ENCODE measurements at regions not wholly inside any gene's neighbourhood (a gene's known extent, or its start where the extent isn't known, plus 50 kb on each side); places are given as distances from the start of the nearest gene placed in this dataset.

DNA sequence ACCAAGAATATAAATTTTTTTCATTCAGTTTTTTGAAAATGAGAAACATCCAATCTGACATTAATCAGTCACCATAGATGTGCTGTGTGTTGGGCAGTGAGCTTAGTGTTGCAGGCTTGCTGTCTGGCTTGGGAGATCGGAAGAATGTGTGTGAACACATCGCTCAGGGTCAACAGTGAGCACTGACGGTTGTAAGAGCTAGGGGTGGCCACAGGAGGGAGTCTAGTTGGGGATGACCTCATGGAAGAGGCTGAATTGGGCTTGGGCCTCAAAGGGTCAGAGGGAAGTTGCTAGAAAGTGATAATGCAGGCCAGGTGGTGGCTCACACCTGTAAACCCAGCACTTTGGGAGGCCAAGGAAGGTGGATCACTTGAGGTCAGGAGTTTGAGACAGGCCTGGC, 375.4 kb downstream of the DDX10 start:
- H3K9me3 ChIP-seq = no peaks in the 10 kb centered on the region
- no peaks in the 10 kb centered on the region for H3K36me3 ChIP-seq (replicated peaks in 1 of 2; ENCODE audit: control insufficient read depth in 1 of 2, insufficient read depth in 2 of 2, low read length in 1 of 2)
- H3K9ac ChIP-seq = no peak overlapping the region
- no peak overlapping the region for H2AFZ ChIP-seq (ENCODE audit: low read depth)
- no peaks in the 10 kb centered on the region for H4K20me1 ChIP-seq (ENCODE audit: insufficient read depth)
- DNase-seq = peak; percentile 4
- no peaks in the 10 kb centered on the region for H3K27me3 ChIP-seq (ENCODE audit: insufficient read depth)
- H3K4me1 ChIP-seq (ENCODE audit: control insufficient read depth in 1 of 2, insufficient read depth in 2 of 2, low read depth in 1 of 2, low read length in 1 of 2) = peaks cover 0 to 37% of the 10 kb centered on the region in 2 experiments; a peak in 3 of 4 replicates
- peaks cover 32% of the 10 kb centered on the region for H3F3A ChIP-seq (replicated peaks; ENCODE audit: insufficient read depth)
- no peak overlapping the region for H3K4me2 ChIP-seq
- ChIA-PET CTCF (interaction anchor here (1.1 to 1.6 kb wide), 2 partner anchors 343 to 824 kb away, joined by 3 to 4 read pairs; no protein-coding TSS in a partner anchor), POLR2A (no interaction called here)
- WGBS (ENCODE audit: low lambda C conversion rate) = 89% methylated on average over 3 of the region's 3 CpGs
- no peak overlapping the region for H3K4me3 ChIP-seq (ENCODE audit: low read depth in 2 of 2, low read length in 1 of 2)
- H3K27ac ChIP-seq (ENCODE audit: low read depth in 2 of 2, low read length in 1 of 2) = no peak overlapping the region
- no peaks in the 10 kb centered on the region for H3K79me2 ChIP-seq (ENCODE audit: insufficient read depth)
- H3K9me2 ChIP-seq = no peaks in the 10 kb centered on the region
- TF ChIP-seq, protein P1, sequence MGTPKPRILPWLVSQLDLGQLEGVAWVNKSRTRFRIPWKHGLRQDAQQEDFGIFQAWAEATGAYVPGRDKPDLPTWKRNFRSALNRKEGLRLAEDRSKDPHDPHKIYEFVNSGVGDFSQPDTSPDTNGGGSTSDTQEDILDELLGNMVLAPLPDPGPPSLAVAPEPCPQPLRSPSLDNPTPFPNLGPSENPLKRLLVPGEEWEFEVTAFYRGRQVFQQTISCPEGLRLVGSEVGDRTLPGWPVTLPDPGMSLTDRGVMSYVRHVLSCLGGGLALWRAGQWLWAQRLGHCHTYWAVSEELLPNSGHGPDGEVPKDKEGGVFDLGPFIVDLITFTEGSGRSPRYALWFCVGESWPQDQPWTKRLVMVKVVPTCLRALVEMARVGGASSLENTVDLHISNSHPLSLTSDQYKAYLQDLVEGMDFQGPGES (IDR thresholded peaks at IDR 0.05; ENCODE audit: low read depth, low read length) = no peak
- TF ChIP-seq SMC3 (IDR thresholded peaks at IDR 0.05; ENCODE audit: low read depth, low read length) = 0 out of 2 replicates have a peak, but pooled peaks have one; percentile 11
- TF ChIP-seq RAD21 (IDR thresholded peaks at IDR 0.05; ENCODE audit: low read length) = peak; percentile 23; the same call in 1 of the 2 replicates
- TF ChIP-seq, protein P2, sequence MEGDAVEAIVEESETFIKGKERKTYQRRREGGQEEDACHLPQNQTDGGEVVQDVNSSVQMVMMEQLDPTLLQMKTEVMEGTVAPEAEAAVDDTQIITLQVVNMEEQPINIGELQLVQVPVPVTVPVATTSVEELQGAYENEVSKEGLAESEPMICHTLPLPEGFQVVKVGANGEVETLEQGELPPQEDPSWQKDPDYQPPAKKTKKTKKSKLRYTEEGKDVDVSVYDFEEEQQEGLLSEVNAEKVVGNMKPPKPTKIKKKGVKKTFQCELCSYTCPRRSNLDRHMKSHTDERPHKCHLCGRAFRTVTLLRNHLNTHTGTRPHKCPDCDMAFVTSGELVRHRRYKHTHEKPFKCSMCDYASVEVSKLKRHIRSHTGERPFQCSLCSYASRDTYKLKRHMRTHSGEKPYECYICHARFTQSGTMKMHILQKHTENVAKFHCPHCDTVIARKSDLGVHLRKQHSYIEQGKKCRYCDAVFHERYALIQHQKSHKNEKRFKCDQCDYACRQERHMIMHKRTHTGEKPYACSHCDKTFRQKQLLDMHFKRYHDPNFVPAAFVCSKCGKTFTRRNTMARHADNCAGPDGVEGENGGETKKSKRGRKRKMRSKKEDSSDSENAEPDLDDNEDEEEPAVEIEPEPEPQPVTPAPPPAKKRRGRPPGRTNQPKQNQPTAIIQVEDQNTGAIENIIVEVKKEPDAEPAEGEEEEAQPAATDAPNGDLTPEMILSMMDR (IDR thresholded peaks at IDR 0.05) = peak; percentile 22; the same call in 1 of the 2 replicates
- TF ChIP-seq EP300 (IDR thresholded peaks at IDR 0.05; ENCODE audit: borderline replicate concordance in 1 of 2, low read depth in 1 of 2, low read length in 1 of 2) = no peak

DNA sequence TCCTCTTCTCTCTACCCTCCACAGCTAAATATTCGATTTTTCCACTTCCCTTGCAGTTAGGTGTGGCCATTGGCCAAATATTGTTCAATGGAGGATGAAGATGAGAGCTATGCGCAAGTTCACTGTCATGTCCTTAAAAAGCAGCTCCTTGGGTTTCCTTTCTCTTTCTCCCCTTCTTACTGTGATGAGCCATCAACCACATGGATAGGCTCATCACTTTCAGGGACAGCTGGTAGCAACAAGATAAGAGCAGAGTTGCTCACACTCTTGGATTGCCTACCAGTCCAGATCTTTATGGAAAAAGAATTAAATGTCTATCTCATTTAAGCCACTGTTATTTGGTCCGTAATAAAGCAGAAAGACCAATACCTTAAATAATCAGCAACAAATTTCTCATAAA, 377.0 kb downstream of the DDX10 start:
- POLR2A ChIA-PET = no interaction called here
- Histone ChIP-seq H3K4me1 (ENCODE audit: control insufficient read depth in 1 of 2, insufficient read depth in 2 of 2, low read depth in 1 of 2, low read length in 1 of 2) (peaks cover 0 to 24% of the 10 kb centered on the region in 2 experiments; a peak in 3 of 4 replicates), H3K9me2 (no peaks in the 10 kb centered on the region), H3K9ac (no peak overlapping the region), H2AFZ (ENCODE audit: low read depth) (no peak overlapping the region), H3K4me2 (no peak overlapping the region), H3K27me3 (ENCODE audit: insufficient read depth) (no peaks in the 10 kb centered on the region), H4K20me1 (ENCODE audit: insufficient read depth) (no peaks in the 10 kb centered on the region), H3K4me3 (ENCODE audit: low read depth in 2 of 2, low read length in 1 of 2) (no peak overlapping the region), H3K36me3 (replicated peaks in 1 of 2; ENCODE audit: control insufficient read depth in 1 of 2, insufficient read depth in 2 of 2, low read length in 1 of 2) (no peaks in the 10 kb centered on the region), H3F3A (replicated peaks; ENCODE audit: insufficient read depth) (peaks cover 20% of the 10 kb centered on the region), H3K9me3 (no peaks in the 10 kb centered on the region), H3K79me2 (ENCODE audit: insufficient read depth) (no peaks in the 10 kb centered on the region), H3K27ac (ENCODE audit: low read depth in 2 of 2, low read length in 1 of 2) (no peak overlapping the region)
- WGBS (ENCODE audit: low lambda C conversion rate) = 84% methylated on average over 3 of the region's 3 CpGs
- TF ChIP-seq EZH2phosphoT487 (IDR thresholded peaks at IDR 0.05; ENCODE audit: borderline replicate concordance, low read depth) = no peak
- no peak for TF ChIP-seq CHD2 (IDR thresholded peaks at IDR 0.05; ENCODE audit: low read length, partially characterized antibody)
- no peak for TF ChIP-seq MEF2A (IDR thresholded peaks at IDR 0.05; ENCODE audit: borderline replicate concordance, low read depth)
- TF ChIP-seq, protein P3, sequence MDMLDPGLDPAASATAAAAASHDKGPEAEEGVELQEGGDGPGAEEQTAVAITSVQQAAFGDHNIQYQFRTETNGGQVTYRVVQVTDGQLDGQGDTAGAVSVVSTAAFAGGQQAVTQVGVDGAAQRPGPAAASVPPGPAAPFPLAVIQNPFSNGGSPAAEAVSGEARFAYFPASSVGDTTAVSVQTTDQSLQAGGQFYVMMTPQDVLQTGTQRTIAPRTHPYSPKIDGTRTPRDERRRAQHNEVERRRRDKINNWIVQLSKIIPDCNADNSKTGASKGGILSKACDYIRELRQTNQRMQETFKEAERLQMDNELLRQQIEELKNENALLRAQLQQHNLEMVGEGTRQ (IDR thresholded peaks at IDR 0.05; ENCODE audit: borderline replicate concordance, low read depth, low read length) = no peak
- no peak for TF ChIP-seq TAF1 (IDR thresholded peaks at IDR 0.05; ENCODE audit: borderline replicate concordance, low read depth, low read length)
- TF ChIP-seq NFIC (IDR thresholded peaks at IDR 0.05; ENCODE audit: borderline replicate concordance) = no peak
- TF ChIP-seq, protein P4, sequence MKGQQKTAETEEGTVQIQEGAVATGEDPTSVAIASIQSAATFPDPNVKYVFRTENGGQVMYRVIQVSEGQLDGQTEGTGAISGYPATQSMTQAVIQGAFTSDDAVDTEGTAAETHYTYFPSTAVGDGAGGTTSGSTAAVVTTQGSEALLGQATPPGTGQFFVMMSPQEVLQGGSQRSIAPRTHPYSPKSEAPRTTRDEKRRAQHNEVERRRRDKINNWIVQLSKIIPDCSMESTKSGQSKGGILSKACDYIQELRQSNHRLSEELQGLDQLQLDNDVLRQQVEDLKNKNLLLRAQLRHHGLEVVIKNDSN (IDR thresholded peaks at IDR 0.05; ENCODE audit: borderline replicate concordance, low read depth) = no peak
- TF ChIP-seq RXRA (IDR thresholded peaks at IDR 0.05; ENCODE audit: borderline replicate concordance, low read depth) = no peak
- TF ChIP-seq, protein P2 (IDR thresholded peaks at IDR 0.05) = no peak
- no peak for TF ChIP-seq MXI1 (IDR thresholded peaks at IDR 0.05; ENCODE audit: low read depth, low read length)
- TF ChIP-seq FOXJ3 (CRISPR knock-in tag; IDR thresholded peaks at IDR 0.05) = no peak
- no peak for TF ChIP-seq ELF1 (IDR thresholded peaks at IDR 0.05)
- TF ChIP-seq, protein P5, sequence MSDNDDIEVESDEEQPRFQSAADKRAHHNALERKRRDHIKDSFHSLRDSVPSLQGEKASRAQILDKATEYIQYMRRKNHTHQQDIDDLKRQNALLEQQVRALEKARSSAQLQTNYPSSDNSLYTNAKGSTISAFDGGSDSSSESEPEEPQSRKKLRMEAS (IDR thresholded peaks at IDR 0.05; ENCODE audit: low read depth) = no peak
- no peak for TF ChIP-seq YY1 (IDR thresholded peaks at IDR 0.05; ENCODE audit: low read depth)
- TF ChIP-seq POLR2AphosphoS5 (IDR thresholded peaks at IDR 0.05; ENCODE audit: low read depth, low read length) = no peak
- TF ChIP-seq FOSL2 (IDR thresholded peaks at IDR 0.05; ENCODE audit: borderline replicate concordance, low read depth) = no peak
- no peak for TF ChIP-seq SIN3A (IDR thresholded peaks at IDR 0.05; ENCODE audit: borderline replicate concordance, low read depth, low read length)
- CTCF ChIA-PET = no interaction called here
- no peak for DNase-seq

Measured in SK-N-SH (cell line).